A549 (cell line): ENCODE measurements at regions not wholly inside any gene's neighbourhood (a gene's known extent, or its start where the extent isn't known, plus 50 kb on each side); places are given as distances from the start of the nearest gene placed in this dataset.

Experiments
- CTCF ChIP-seq: fragments of >200 bp; sonication (Bioruptor Twin); formaldehyde crosslinking; IDR thresholded peaks from 3 replicates; pipeline ENCODE4 v1.5.1; 2016
- JUNB ChIP-seq: fragments of >200 bp; sonication (Bioruptor Twin); formaldehyde crosslinking; IDR thresholded peaks from 2 replicates; pipeline ENCODE4 v1.6.1; 2016
- MAX ChIP-seq: IDR thresholded peaks from 2 replicates; pipeline ENCODE4 v1.6.1; 2012

GRCh38 chr3:14311729-14312128 lies 90.7 kb upstream of the SLC6A6 start:
- no peak for TF ChIP-seq CTCF
- TF ChIP-seq MAX, result no peak
- TF ChIP-seq JUNB, result no peak
